ENCODE measurements at regions not wholly inside any gene's neighbourhood (a gene's known extent, or its start where the extent isn't known, plus 50 kb on each side); places are given as distances from the start of the nearest gene placed in this dataset.
A peak's percentile ranks its signal among the peaks of the same experiment; 100 is the strongest.

DNA sequence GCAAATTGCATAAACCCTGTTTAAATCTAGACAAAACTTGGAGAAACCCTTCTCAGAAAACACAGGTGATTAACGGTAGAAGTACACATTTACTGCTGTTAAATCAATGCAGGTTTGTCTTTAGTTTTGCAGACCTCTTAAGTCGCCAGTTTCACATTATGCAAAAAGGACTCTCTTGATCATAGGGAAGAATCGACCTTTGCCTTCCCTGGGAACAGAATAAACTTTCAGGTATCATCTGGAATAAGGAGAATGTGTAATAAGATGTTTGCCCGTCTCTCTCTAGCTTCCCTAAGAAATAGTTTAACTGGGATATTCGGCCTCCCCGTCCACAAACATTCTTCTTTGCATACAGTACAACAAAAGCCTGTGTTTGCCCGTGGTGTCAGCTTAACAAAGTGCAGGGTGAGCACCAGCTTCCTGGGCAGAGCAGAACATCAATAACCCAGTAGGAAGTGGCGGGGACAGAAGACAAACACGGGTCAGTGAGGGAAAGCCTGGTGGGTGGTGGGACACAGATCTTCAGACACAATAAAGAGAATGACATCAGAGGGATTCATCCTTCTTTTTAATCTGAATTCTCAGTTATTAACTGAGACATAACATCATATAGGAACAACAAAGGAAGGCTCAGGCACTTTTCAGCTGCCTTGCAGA lies 1077.7 kb upstream of the SLC10A2 start:
- no peak for DNase-seq
- intact Hi-C loops (cut with DNase I) = no loop called here

DNA sequence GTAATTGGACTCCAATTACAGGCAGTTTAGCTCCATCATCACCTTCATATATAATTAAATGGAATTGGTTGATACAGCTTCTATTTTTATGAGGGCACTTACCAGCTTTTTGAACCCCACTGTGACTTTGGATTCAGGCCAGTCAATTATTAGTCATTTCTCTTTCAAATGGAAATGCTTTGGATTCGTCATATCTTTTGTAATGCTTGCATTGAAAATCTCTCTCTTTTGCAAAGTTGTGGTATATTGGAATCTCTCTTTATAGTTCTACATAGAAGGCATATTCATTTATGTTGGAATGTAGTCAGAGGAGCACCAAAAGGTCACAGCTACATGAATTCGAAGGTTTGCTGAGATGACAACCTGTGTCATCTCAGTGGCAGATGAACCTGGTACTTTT lies 1074.3 kb upstream of the SLC10A2 start:
- DNase-seq = no peak
- intact Hi-C loops (cut with DNase I) = no loop called here

GRCh38 chr13:104137416-104137815 lies 1071.2 kb upstream of the SLC10A2 start:
- no peak for DNase-seq
- intact Hi-C loops (cut with DNase I) = no loop called here

DNA sequence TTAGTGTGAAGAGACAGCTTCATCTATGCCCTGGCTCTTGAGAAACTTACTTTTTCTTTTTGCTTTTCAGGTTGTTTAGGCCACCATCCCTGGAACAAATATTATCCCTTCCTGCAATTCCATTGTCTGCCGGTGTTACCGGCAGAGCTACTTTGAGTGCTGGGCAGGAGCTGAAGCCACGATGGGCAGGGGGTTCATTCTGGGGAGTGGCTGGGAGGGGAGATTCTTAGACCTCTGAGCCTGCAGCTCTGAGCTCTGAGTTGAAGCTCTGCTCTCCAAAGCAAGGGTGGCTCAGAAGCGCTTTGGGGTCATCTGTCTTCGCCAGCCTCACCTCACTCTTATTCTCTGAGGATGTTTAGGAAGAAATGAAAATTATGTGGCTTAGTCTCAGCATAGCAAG lies 1066.6 kb upstream of the SLC10A2 start:
- DNase-seq = no peak
- intact Hi-C loops (cut with DNase I) = no loop called here

DNA sequence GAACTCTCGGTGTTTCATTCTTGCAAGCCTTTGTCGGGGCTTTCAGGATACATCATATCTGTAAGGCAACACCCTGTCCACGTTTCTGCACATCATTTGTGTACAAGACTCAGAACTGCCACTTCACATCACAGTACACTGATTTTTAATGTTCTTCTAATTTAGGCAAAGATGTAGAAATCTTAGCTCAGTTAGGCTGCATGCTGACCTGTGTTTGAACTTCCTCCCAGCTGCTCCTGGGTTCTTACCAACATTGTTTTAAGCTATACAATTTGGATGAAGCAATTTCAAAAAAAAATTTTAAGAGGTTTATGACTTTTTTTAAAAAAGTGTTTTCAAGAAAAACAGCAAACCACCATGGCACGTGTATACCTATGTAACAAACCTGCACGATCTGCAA lies 1047.9 kb upstream of the SLC10A2 start:
- intact Hi-C loops (cut with DNase I) = no loop called here
- DNase-seq = no peak

- intact Hi-C loops (cut with DNase I) = no loop called here
- DNase-seq = no peak
Measured at GRCh38 chr13:104111031-104111430, 1044.8 kb upstream of the SLC10A2 start.

- intact Hi-C loops (cut with DNase I) = no loop called here
- peak in 1 of 42 donors; percentile 3 for DNase-seq
Measured at GRCh38 chr13:104106705-104107393, 1040.6 kb upstream of the SLC10A2 start.

DNA sequence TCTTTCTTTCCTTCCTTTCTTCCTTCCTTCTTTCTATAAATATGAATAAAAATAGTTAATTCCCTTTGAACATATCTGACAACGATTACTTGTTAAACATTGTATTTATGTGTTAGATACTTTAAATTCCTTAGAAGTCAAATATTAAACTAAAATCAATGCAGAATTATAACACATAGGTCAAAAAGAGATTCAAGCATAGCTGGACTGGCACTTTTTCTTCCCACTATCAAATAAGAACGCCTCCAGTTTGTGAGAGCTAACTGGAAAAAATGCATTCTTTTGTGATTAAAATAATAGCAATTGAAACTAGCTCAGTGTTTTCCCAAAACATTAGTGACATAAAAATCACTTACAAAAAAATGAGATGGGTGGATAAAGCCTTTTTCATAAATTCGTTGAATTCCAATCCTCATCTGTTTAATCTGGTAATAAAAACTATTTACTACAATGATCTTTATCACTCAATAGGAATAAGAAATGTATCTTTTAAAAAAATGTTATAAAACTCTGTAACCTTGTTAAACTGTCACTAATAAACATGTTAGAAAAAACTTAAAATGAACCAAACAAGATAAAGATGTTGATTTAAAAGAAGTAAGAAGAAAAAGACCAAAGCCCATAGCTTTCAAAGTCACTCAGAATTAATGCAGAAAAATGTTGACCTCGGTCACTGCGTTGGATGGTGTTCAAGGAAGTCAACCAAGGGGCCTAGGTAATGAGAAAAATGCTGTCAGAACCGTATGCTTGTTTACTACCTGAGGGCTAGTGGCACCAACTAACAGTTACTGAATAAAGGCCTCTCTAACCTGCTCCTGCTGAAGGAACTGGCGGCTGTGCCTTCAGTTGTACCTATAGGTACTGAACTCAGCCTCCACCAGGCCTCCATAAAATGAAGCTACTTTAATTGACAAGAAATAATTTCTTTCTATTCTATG lies 1039.5 kb upstream of the SLC10A2 start:
- intact Hi-C loops (cut with DNase I) = no loop called here
- no peak for DNase-seq

- DNase-seq = no peak
- intact Hi-C loops (cut with DNase I) = no loop called here
Measured at GRCh38 chr13:104099750-104100149, 1033.5 kb upstream of the SLC10A2 start.

GRCh38 chr13:104098421-104098820 lies 1032.2 kb upstream of the SLC10A2 start:
- intact Hi-C loops (cut with DNase I) = no loop called here
- DNase-seq = no peak

GRCh38 chr13:104086759-104087158 lies 1020.5 kb upstream of the SLC10A2 start:
- intact Hi-C loops (cut with DNase I) = no loop called here
- DNase-seq = no peak

GRCh38 chr13:104086210-104086609 lies 1020.0 kb upstream of the SLC10A2 start:
- intact Hi-C loops (cut with DNase I) = no loop called here
- no peak for DNase-seq

GRCh38 chr13:104085611-104086010 lies 1019.4 kb upstream of the SLC10A2 start:
- no peak for DNase-seq
- intact Hi-C loops (cut with DNase I) = no loop called here

- no peak for DNase-seq
Measured at GRCh38 chr13:104074326-104074725, 1008.1 kb upstream of the SLC10A2 start.

DNA sequence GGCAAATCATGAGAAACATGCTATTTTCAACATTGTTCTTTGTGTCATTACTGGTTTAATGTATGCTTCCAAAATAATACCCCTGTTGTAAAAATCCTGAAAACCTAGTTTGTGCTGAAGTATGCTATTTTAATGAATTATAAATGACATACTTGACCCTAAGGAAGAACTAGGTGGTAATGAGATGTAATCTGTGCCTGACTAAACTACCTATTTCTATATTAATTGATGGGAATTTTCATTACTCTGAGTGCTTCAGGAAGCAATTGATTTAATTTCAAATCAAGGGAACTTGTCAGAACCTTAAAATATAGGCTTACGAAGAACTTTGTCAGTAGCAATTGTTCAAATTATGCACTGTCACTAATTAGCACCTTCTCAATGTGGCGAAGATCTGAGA lies 1005.6 kb upstream of the SLC10A2 start:
- intact Hi-C loops (cut with DNase I) = no loop called here
- no peak for DNase-seq

More at GRCh38 chr13:104074326-104074725, 1008.1 kb upstream of the SLC10A2 start:
- intact Hi-C loops (cut with DNase I) = no loop called here

GRCh38 chr13:104065328-104065727 lies 999.1 kb upstream of the SLC10A2 start:
- no peak for DNase-seq
- intact Hi-C loops (cut with DNase I) = no loop called here

DNA sequence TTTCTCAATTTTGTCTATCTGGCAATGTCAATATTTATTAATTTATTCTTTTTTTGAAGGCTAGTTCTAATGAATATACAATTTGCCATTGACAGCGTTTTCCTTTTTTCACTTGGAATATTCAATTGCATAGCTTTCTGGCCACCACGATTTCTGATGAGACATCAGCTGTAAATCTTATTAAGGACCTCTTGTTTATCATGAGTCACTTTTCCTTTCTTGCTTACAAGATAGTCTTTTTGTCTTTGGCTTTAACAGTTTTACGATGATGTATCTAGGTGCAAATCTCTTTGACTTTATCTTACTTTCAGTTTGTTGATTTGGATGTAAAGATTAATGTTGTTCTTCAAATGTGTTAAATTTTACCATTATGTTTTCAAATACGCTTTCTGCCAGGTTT lies 991.6 kb upstream of the SLC10A2 start:
- intact Hi-C loops (cut with DNase I) = no loop called here
- DNase-seq = no peak

DNA sequence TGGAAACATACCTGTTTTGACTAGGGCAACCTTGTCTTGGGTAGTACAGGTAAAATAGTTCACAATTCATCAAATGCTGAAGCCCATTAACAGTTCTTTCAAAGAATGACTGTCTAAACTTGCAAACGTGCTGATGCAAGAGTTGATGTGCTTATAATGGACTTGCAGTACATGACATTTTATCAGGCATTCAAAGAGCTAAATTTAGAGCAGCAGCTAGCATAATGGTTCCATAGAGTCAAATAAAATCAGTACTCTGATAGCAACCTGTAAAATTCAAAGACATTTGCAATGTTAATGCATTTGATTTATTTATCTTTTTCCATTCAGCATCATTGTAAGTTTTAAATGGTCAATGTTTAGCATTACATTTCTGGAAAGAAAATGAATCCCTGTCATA lies 979.7 kb upstream of the SLC10A2 start:
- no peak for DNase-seq
- intact Hi-C loops (cut with DNase I) = no loop called here

DNA sequence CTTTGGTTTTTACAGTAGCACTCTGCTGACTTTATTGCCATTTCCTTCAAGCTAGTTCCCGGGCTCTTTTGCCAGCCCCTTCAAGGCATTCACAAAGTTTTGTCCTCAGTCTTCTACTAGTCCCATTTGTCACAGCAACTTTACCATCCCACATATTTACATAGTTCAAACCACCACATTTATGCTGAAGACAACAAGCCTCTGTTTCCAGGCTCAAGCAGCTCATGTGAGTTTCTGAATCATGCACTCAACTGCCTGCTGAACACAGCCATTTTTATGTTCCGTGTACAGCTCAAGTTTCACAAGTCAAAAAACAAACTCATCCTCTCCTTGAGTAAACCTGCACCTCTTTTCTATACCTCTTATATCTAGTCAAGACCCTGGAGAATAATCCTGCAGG lies 977.0 kb upstream of the SLC10A2 start:
- DNase-seq = peak in 1 of 42 donors; percentile 28

DNA sequence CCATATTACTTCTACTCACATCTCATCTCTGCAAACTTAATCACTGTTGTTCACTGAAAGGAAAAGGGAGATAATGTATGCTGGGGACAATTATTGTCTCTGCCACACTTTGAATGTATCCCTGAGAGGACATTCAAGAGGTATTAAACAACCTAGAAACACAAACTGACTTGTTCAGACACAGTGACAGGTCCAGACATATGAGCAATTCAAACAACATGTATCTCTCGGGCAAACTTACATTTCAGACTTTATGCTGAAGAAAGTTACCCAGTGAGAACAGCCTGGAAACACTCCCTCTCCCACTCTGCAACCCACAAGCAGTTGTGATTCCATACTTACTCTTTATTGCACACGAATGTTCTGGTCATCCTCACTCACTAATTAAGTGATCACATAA lies 968.7 kb upstream of the SLC10A2 start:
- no peak for DNase-seq
- intact Hi-C loops (cut with DNase I) = no loop called here

More for the DNA sequence above, 977.0 kb upstream of the SLC10A2 start:
- intact Hi-C loops (cut with DNase I) = no loop called here
